Activated naive CD8-positive, alpha-beta T cell treated with anti-CD3 and anti-CD28 coated beads, Interleukin-2, amount 50 U/mL, for 16 hours (primary cell): ENCODE measurements at regions not wholly inside any gene's neighbourhood (a gene's known extent, or its start where the extent isn't known, plus 50 kb on each side); places are given as distances from the start of the nearest gene placed in this dataset.
"Not testable (repeated sequence)": the region's sequence is repeated elsewhere in the genome, so short reads cannot be mapped to it uniquely, and the experiment has no call there.

Experiments used
- DNase-seq: peaks from one replicate; pipeline ENCODE4 v3.0.0-alpha.2; 2020; ENCODE audit warnings: low read depth, low spot score

GRCh38 chr9:109974143-109974917 is 194.3 kb downstream of the PALM2AKAP2 start:
- DNase-seq: no peak

GRCh38 chr9:109974918-109975276 is 194.9 kb downstream of the PALM2AKAP2 start:
- DNase-seq: no peak

- DNase-seq: no peak
Observed at GRCh38 chr9:109975574-109976295, 195.7 kb downstream of the PALM2AKAP2 start.

GRCh38 chr9:109976303-109976702 is 196.3 kb downstream of the PALM2AKAP2 start:
- DNase-seq: no peak

- no peak for DNase-seq
Observed at GRCh38 chr9:109977521-109977920, 197.5 kb downstream of the PALM2AKAP2 start.

GRCh38 chr9:109981091-109981490 is 201.1 kb downstream of the PALM2AKAP2 start:
- no peak for DNase-seq

- DNase-seq: no peak
Observed at GRCh38 chr9:109986521-109986991, 206.6 kb downstream of the PALM2AKAP2 start.

- DNase-seq: no peak
Observed at GRCh38 chr9:109989296-109989695, 209.3 kb downstream of the PALM2AKAP2 start.

GRCh38 chr9:109990541-109990940 is 210.5 kb downstream of the PALM2AKAP2 start:
- no peak for DNase-seq

GRCh38 chr9:109992293-109992692 is 212.3 kb downstream of the PALM2AKAP2 start:
- no peak for DNase-seq

GRCh38 chr9:109993250-109993978 is 213.4 kb downstream of the PALM2AKAP2 start:
- no peak for DNase-seq

- DNase-seq: no peak
Observed at GRCh38 chr9:109994141-109994540, 213.8 kb downstream of the C9orf152 start.

- DNase-seq: no peak
Observed at GRCh38 chr9:109996936-109997580, 210.9 kb downstream of the C9orf152 start.

GRCh38 chr9:109997682-109998081 is 210.3 kb downstream of the C9orf152 start:
- no peak for DNase-seq

- not testable (repeated sequence) for DNase-seq
Observed at GRCh38 chr9:110005521-110005920, 202.4 kb downstream of the C9orf152 start.

GRCh38 chr9:110006657-110007056 is 201.3 kb downstream of the C9orf152 start:
- no peak for DNase-seq

- no peak for DNase-seq
Observed at GRCh38 chr9:110007477-110008270, 200.3 kb downstream of the C9orf152 start.

GRCh38 chr9:110008663-110009062 is 199.3 kb downstream of the C9orf152 start:
- DNase-seq: no peak

GRCh38 chr9:110011628-110012320 is 196.2 kb downstream of the C9orf152 start:
- DNase-seq: no peak

GRCh38 chr9:110013064-110013463 is 194.9 kb downstream of the C9orf152 start:
- DNase-seq: no peak
